H9 (cell line): ENCODE measurements at regions not wholly inside any gene's neighbourhood (a gene's known extent, or its start where the extent isn't known, plus 50 kb on each side); places are given as distances from the start of the nearest gene placed in this dataset.

ENCODE experiments used
- DNase-seq: peaks from one replicate; pipeline ENCODE4 v3.0.0-alpha.2; 2017
- H2AFZ ChIP-seq: one replicate; pipeline ENCODE4 v1.6.1; 2013; ENCODE audit warnings: mild to moderate bottlenecking, low read length, control low read depth, moderate library complexity
- H2AK5ac ChIP-seq: 2 replicates; pipeline ENCODE4 v1.6.1; 2013; ENCODE audit warnings: low read length, control low read depth, mixed read lengths; ENCODE audit not compliant: insufficient read length
- H2BK120ac ChIP-seq: one replicate; pipeline ENCODE4 v1.6.1; 2013; ENCODE audit warnings: low read depth, mild to moderate bottlenecking, low read length, control low read depth, inconsistent platforms; ENCODE audit not compliant: poor library complexity, severe bottlenecking
- H2BK12ac ChIP-seq: 2 replicates; pipeline ENCODE4 v1.6.1; 2013; ENCODE audit warnings: low read length, control low read depth, mixed read lengths, low read depth; ENCODE audit not compliant: insufficient read length
- H2BK15ac ChIP-seq: 2 replicates; pipeline ENCODE4 v1.6.1; 2013; ENCODE audit warnings: low read depth, low read length, control low read depth
- H2BK20ac ChIP-seq: one replicate; pipeline ENCODE4 v1.6.1; 2013; ENCODE audit warnings: low read depth, mild to moderate bottlenecking, low read length, control low read depth, inconsistent platforms; ENCODE audit not compliant: poor library complexity, severe bottlenecking
- H2BK5ac ChIP-seq: 2 replicates; pipeline ENCODE4 v1.6.1; 2013; ENCODE audit warnings: low read length, control low read depth, mixed read lengths; ENCODE audit not compliant: insufficient read length
- H3K14ac ChIP-seq: 2 replicates; pipeline ENCODE4 v1.6.1; 2013; ENCODE audit warnings: low read length, control low read depth; ENCODE audit not compliant: insufficient read depth
- H3K18ac ChIP-seq: 2 replicates; pipeline ENCODE4 v1.6.1; 2013; ENCODE audit warnings: low read depth, mild to moderate bottlenecking, mixed read lengths, low read length, control low read depth; ENCODE audit not compliant: insufficient read length
- H3K23ac ChIP-seq: 2 replicates; pipeline ENCODE4 v1.6.1; 2013; ENCODE audit warnings: low read length, control low read depth, mixed read lengths, low read depth; ENCODE audit not compliant: insufficient read length
- H3K23me2 ChIP-seq: 2 replicates; pipeline ENCODE4 v1.6.1; 2013; ENCODE audit warnings: low read depth, mild to moderate bottlenecking, mixed read lengths, low read length, control low read depth; ENCODE audit not compliant: insufficient read length, poor library complexity, severe bottlenecking
- H3K27ac ChIP-seq: 2 replicates; pipeline ENCODE4 v1.5.1; 2013; ENCODE audit warnings: low read length, control low read depth, mixed read lengths, low read depth; ENCODE audit not compliant: insufficient read length
- H3K27me3 ChIP-seq: 2 replicates; pipeline ENCODE4 v1.6.1; 2013; ENCODE audit warnings: low read length, control low read depth, inconsistent platforms; ENCODE audit not compliant: insufficient read depth
- H3K4ac ChIP-seq: 2 replicates; pipeline ENCODE4 v1.6.1; 2013; ENCODE audit warnings: low read depth, mild to moderate bottlenecking, control low read depth, inconsistent platforms, low read length, moderate library complexity
- H3K4me1 ChIP-seq: 2 replicates; pipeline ENCODE4 v1.6.1; 2013; ENCODE audit warnings: low read length, control low read depth, inconsistent platforms; ENCODE audit not compliant: insufficient read depth
- H3K4me2 ChIP-seq: 2 replicates; pipeline ENCODE4 v1.6.1; 2013; ENCODE audit warnings: low read length, control low read depth, mixed read lengths; ENCODE audit not compliant: insufficient read length, insufficient read depth
- H3K56ac ChIP-seq: 2 replicates; pipeline ENCODE4 v1.6.1; 2013; ENCODE audit warnings: low read depth, mild to moderate bottlenecking, mixed read lengths, low read length, control low read depth; ENCODE audit not compliant: insufficient read length
- H3K79me1 ChIP-seq: 2 replicates; pipeline ENCODE4 v1.6.1; 2013; ENCODE audit warnings: low read depth, mild to moderate bottlenecking, moderate library complexity, low read length, control low read depth, inconsistent platforms; ENCODE audit not compliant: insufficient read depth, poor library complexity, severe bottlenecking
- H3K79me2 ChIP-seq: 2 replicates; pipeline ENCODE4 v1.6.1; 2013; ENCODE audit warnings: low read length, control low read depth, inconsistent platforms; ENCODE audit not compliant: insufficient read depth
- H3K9ac ChIP-seq: 2 replicates; pipeline ENCODE4 v1.6.1; 2013; ENCODE audit warnings: low read length, control low read depth, mixed read lengths; ENCODE audit not compliant: insufficient read length; ENCODE audit errors: extremely low read depth
- H3K9me3 ChIP-seq: one replicate; pipeline ENCODE4 v1.6.1; 2013; ENCODE audit warnings: low read depth, low read length, inconsistent platforms; ENCODE audit not compliant: control insufficient read depth
- H3T11ph ChIP-seq: one replicate; pipeline ENCODE4 v1.6.1; 2013; ENCODE audit warnings: mild to moderate bottlenecking, low read length, control low read depth, inconsistent platforms
- H4K20me1 ChIP-seq: one replicate; pipeline ENCODE4 v1.6.1; 2013; ENCODE audit not compliant: control insufficient read depth, insufficient read length, insufficient read depth
- H4K5ac ChIP-seq: 2 replicates; pipeline ENCODE4 v1.6.1; 2013; ENCODE audit warnings: low read depth, mild to moderate bottlenecking, mixed read lengths, low read length, control low read depth; ENCODE audit not compliant: insufficient read length
- H4K8ac ChIP-seq: replicated peaks from 2 replicates; pipeline ENCODE4 v1.6.1; 2013; ENCODE audit warnings: low read length, control low read depth, mixed read lengths, low read depth; ENCODE audit not compliant: insufficient read length
- H4K91ac ChIP-seq: 2 replicates; pipeline ENCODE4 v1.6.1; 2013; ENCODE audit warnings: low read depth, mild to moderate bottlenecking, moderate library complexity, mixed read lengths, low read length, control low read depth; ENCODE audit not compliant: insufficient read length
- H3K27ac Mint-ChIP-seq, 3 experiments: 2 replicates in 2 of 3; 3 replicates in 1 of 3; pipeline ENCODE4 v1.8.0; 2020 to 2021; ENCODE audit warnings: mixed read lengths in 3 of 3, mild to moderate bottlenecking in 1 of 3, moderate library complexity in 1 of 3
- H3K27me3 Mint-ChIP-seq: 2 replicates; pipeline ENCODE4 v1.8.0; 2021; ENCODE audit warnings: low read depth, mild to moderate bottlenecking, moderate library complexity, mixed read lengths
- H3K36me3 Mint-ChIP-seq, 3 experiments: 2 replicates in 2 of 3; 3 replicates in 1 of 3; pipeline ENCODE4 v1.8.0; 2020 to 2021; ENCODE audit warnings: low read depth in 3 of 3, mixed read lengths in 3 of 3; ENCODE audit not compliant: insufficient read depth in 1 of 3
- H3K4me1 Mint-ChIP-seq, 2 experiments: 2 replicates each; pipeline ENCODE4 v1.8.0; 2020; ENCODE audit warnings: mixed read lengths in 2 of 2
- H3K4me3 Mint-ChIP-seq, 2 experiments: 2 replicates in 1 of 2; 3 replicates in 1 of 2; pipeline ENCODE4 v1.8.0; 2020 to 2021; ENCODE audit warnings: mild to moderate bottlenecking in 2 of 2, mixed read lengths in 2 of 2, moderate library complexity in 1 of 2
- H3K9me3 Mint-ChIP-seq, 2 experiments: 2 replicates in 1 of 2; 3 replicates in 1 of 2; pipeline ENCODE4 v1.8.0; 2020; ENCODE audit warnings: mild to moderate bottlenecking in 2 of 2, mixed read lengths in 2 of 2, moderate library complexity in 1 of 2
- WGBS: extraction: QIAGEN DNeasy Blood & Tissue Kit; methylation state at CpG from one replicate; pipeline ENCODE4 v1.1.7; 2013; ENCODE audit warnings: missing lambda C conversion rate, low lambda C conversion rate, mixed read lengths; ENCODE audit not compliant: insufficient read length; ENCODE audit errors: extremely low coverage; 5-methylcytosine and 5-hydroxymethylcytosine counted together
- TF ChIP-seq, protein P1 (sequence below): fragments of 200-600 bp; sonication (generic); conservative IDR thresholded peaks from 3 replicates; pipeline ENCODE4 v1.8.0; 2021; ENCODE audit warnings: antibody characterized with exemption, mild to moderate bottlenecking

DNA sequence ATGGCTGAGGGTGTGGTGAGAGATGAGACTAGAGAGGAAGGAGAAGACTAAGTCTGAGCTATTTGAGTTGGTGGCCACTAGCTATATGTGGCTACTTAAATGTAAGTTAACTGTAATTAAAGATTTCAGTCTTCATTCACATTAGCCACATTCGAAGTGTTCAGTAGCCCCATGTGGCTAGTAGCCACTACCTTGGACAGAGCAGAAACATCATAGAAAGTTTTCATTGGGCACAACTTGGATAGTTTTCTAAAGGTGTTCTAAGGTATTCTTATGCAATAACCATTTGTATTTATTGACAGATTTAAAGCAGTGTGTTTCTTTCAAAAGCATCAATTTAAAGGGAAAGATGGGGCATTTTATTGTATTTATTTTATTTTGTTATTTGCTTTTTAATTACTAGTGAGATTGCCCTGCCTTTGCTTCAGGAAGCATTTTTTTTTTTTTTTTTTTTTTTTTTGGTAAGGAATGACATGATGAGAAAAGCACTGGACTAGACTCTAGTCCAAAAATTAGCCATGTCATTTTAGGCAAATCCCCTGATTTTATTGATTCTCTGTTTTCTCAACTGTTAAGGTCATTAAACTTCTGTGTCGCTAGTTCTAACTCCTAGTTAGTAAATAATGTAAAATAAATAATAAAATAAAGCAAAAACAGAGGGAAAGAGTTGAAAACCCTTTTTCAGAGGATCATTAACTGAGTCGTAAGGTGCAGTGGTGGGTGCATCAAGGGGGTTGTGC lies 153.0 kb upstream of the ROBO2 start:
- Mint-ChIP-seq H3K36me3 (no peaks in the 10 kb centered on the region), H3K27ac (no peak overlapping the region; a peak in 1 of 7 replicates), H3K9me3 (no peaks in the 10 kb centered on the region), H3K27me3 (no peaks in the 10 kb centered on the region), H3K4me1 (no peaks in the 10 kb centered on the region), H3K4me3 (no peak overlapping the region)
- no peak overlapping the region for H3K4ac ChIP-seq
- H3K4me1 ChIP-seq: no peaks in the 10 kb centered on the region
- no peak overlapping the region for H2BK5ac ChIP-seq
- H4K20me1 ChIP-seq: no peaks in the 10 kb centered on the region
- WGBS: no CpG with 5 or more reads among the region's 3 CpGs
- TF ChIP-seq, protein P1, sequence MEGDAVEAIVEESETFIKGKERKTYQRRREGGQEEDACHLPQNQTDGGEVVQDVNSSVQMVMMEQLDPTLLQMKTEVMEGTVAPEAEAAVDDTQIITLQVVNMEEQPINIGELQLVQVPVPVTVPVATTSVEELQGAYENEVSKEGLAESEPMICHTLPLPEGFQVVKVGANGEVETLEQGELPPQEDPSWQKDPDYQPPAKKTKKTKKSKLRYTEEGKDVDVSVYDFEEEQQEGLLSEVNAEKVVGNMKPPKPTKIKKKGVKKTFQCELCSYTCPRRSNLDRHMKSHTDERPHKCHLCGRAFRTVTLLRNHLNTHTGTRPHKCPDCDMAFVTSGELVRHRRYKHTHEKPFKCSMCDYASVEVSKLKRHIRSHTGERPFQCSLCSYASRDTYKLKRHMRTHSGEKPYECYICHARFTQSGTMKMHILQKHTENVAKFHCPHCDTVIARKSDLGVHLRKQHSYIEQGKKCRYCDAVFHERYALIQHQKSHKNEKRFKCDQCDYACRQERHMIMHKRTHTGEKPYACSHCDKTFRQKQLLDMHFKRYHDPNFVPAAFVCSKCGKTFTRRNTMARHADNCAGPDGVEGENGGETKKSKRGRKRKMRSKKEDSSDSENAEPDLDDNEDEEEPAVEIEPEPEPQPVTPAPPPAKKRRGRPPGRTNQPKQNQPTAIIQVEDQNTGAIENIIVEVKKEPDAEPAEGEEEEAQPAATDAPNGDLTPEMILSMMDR: no peak
- no peak overlapping the region for H3K4me2 ChIP-seq
- H3K9ac ChIP-seq: no peak overlapping the region
- no peak overlapping the region for H4K8ac ChIP-seq
- no peak overlapping the region for H2BK15ac ChIP-seq
- H2BK12ac ChIP-seq: no peak overlapping the region
- H2AK5ac ChIP-seq: no peak overlapping the region
- H3K27ac ChIP-seq: no peak overlapping the region
- H3K79me1 ChIP-seq: no peaks in the 10 kb centered on the region
- H3K79me2 ChIP-seq: no peaks in the 10 kb centered on the region
- no peak overlapping the region for H2BK20ac ChIP-seq
- no peak overlapping the region for H3T11ph ChIP-seq
- H3K27me3 ChIP-seq: no peaks in the 10 kb centered on the region
- H3K14ac ChIP-seq: no peak overlapping the region
- H3K9me3 ChIP-seq: no peaks in the 10 kb centered on the region
- H4K91ac ChIP-seq: no peak overlapping the region
- no peak overlapping the region for H2BK120ac ChIP-seq
- no peak overlapping the region for H4K5ac ChIP-seq
- no peak overlapping the region for H3K56ac ChIP-seq
- H3K18ac ChIP-seq: no peak overlapping the region
- DNase-seq: no peak
- H3K23ac ChIP-seq: no peak overlapping the region
- no peaks in the 10 kb centered on the region for H3K23me2 ChIP-seq
- H2AFZ ChIP-seq: no peak overlapping the region
